ENCODE measurements at regions not wholly inside any gene's neighbourhood (a gene's known extent, or its start where the extent isn't known, plus 50 kb on each side); places are given as distances from the start of the nearest gene placed in this dataset.

GRCh38 chr2:14015113-14015630 is 617.3 kb upstream of the LRATD1 start:
- H4K20me1 ChIP-seq (ENCODE audit: insufficient read depth, low read length), result no peaks in the 10 kb centered on the region
- H3K4me3 ChIP-seq (replicated peaks in 1 of 3; ENCODE audit: insufficient read depth in 1 of 3, low read depth in 2 of 3, low read length in 3 of 3), result no peak overlapping the region
- no peak overlapping the region for H3K4me2 ChIP-seq (ENCODE audit: low read depth, low read length)
- in situ Hi-C loops (cut with HindIII; ENCODE audit: extremely low pct_ligation_motif_present, low pct_unique_long_range_greater_than_20kb), result no loop called here
- H3K9ac ChIP-seq (ENCODE audit: insufficient read depth, low read depth, low read length), result no peak overlapping the region
- no peak overlapping the region for H3K27ac ChIP-seq (ENCODE audit: extremely low read length, insufficient read depth, low read length)
- ATAC-seq (no peak), FAIRE-seq (no peak), DNase-seq (ENCODE audit: low spot score) (no peak)
- ChIA-PET CTCF (ENCODE audit: low intra/inter-chr PET ratio, low total read pairs) (no interaction called here), POLR2A (no interaction called here)
- no peaks in the 10 kb centered on the region for H3K27me3 ChIP-seq (ENCODE audit: control insufficient read depth in 1 of 2, insufficient read depth in 2 of 2, low read length in 2 of 2)
- no peaks in the 10 kb centered on the region for H3K4me1 ChIP-seq (ENCODE audit: insufficient read depth, low read length)
- no peaks in the 10 kb centered on the region for H3K79me2 ChIP-seq (ENCODE audit: insufficient read depth, low read length)
- no peak overlapping the region for H2AFZ ChIP-seq (ENCODE audit: low read length)
- 18% methylated on average over 4 of the region's 4 CpGs for WGBS (ENCODE audit: low lambda C conversion rate)
- intact Hi-C loops (cut with micrococcal nuclease; ENCODE audit: unreplicated experiment), result no loop called here
- H3K9me3 ChIP-seq (ENCODE audit: low read length), result peaks cover 44% of the 10 kb centered on the region
- TF ChIP-seq ZEB1 (IDR thresholded peaks at IDR 0.05; ENCODE audit: insufficient replicate concordance, low read depth) (no peak), HIC2 (CRISPR knock-in tag; IDR thresholded peaks at IDR 0.05; ENCODE audit: low read depth) (no peak), ASH2L (IDR thresholded peaks at IDR 0.05; ENCODE audit: insufficient read length, low read depth, low read length) (no peak), PHF8 (CRISPR knock-in tag; IDR thresholded peaks at IDR 0.05) (no peak), CHD4 (IDR thresholded peaks at IDR 0.05; ENCODE audit: borderline replicate concordance, low read length) (no peak), SOX5 (CRISPR knock-in tag; IDR thresholded peaks at IDR 0.05; ENCODE audit: borderline replicate concordance) (no peak), ZSCAN9 (CRISPR knock-in tag; IDR thresholded peaks at IDR 0.05; ENCODE audit: borderline replicate concordance) (no peak), ZNF720 (CRISPR knock-in tag; IDR thresholded peaks at IDR 0.05) (no peak), SKI (IDR thresholded peaks at IDR 0.05; ENCODE audit: partially characterized antibody) (no peak), TEAD2 (CRISPR knock-in tag; IDR thresholded peaks at IDR 0.05) (no peak), RARA (CRISPR knock-in tag; IDR thresholded peaks at IDR 0.05) (no peak), ISX (CRISPR knock-in tag; conservative IDR thresholded peaks at IDR 0.05) (no peak)
- TF ChIP-seq, protein P1, sequence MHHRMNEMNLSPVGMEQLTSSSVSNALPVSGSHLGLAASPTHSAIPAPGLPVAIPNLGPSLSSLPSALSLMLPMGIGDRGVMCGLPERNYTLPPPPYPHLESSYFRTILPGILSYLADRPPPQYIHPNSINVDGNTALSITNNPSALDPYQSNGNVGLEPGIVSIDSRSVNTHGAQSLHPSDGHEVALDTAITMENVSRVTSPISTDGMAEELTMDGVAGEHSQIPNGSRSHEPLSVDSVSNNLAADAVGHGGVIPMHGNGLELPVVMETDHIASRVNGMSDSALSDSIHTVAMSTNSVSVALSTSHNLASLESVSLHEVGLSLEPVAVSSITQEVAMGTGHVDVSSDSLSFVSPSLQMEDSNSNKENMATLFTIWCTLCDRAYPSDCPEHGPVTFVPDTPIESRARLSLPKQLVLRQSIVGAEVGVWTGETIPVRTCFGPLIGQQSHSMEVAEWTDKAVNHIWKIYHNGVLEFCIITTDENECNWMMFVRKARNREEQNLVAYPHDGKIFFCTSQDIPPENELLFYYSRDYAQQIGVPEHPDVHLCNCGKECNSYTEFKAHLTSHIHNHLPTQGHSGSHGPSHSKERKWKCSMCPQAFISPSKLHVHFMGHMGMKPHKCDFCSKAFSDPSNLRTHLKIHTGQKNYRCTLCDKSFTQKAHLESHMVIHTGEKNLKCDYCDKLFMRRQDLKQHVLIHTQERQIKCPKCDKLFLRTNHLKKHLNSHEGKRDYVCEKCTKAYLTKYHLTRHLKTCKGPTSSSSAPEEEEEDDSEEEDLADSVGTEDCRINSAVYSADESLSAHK (CRISPR knock-in tag; IDR thresholded peaks at IDR 0.05; ENCODE audit: borderline replicate concordance), result no peak
- no TSS peak for BruUV-seq (replicated peaks)
- H3K36me3 ChIP-seq (replicated peaks in 1 of 2; ENCODE audit: control insufficient read depth in 1 of 2, insufficient read depth in 2 of 2, low read length in 2 of 2), result no peaks in the 10 kb centered on the region

Data from HepG2 (cell line).